SH-SY5Y (cell line): ENCODE measurements at regions not wholly inside any gene's neighbourhood (a gene's known extent, or its start where the extent isn't known, plus 50 kb on each side); places are given as distances from the start of the nearest gene placed in this dataset.

Experiments used
- GATA2 ChIP-seq: IDR thresholded peaks from 2 replicates; pipeline ENCODE4 v1.6.1; 2011; ENCODE audit warnings: mild to moderate bottlenecking, low read depth, low read length
- GATA3 ChIP-seq: IDR thresholded peaks from 2 replicates; pipeline ENCODE4 v1.6.1; 2011; ENCODE audit warnings: low read depth, mild to moderate bottlenecking, low read length, moderate library complexity

DNA sequence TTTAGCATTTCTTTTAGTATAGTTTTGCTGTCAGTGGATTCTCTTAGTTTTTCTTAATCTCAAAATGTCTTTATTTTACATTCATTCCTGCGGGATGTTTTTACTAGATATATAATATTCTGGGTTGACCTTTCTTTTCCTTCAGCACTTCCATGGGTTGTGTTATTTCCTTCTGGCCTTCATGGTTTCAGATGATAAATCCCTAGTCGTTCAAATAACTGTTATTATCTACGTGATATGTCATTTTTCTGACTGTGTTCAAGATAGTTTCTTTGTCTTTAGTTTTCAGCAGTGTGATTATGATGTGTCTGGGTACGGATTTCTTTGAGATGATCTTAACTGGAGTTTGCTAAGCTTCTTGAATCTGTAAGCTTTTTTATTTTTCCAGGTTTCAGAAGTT is 75.7 kb upstream of the ELN start:
- TF ChIP-seq GATA3 (no peak), GATA2 (no peak)

DNA sequence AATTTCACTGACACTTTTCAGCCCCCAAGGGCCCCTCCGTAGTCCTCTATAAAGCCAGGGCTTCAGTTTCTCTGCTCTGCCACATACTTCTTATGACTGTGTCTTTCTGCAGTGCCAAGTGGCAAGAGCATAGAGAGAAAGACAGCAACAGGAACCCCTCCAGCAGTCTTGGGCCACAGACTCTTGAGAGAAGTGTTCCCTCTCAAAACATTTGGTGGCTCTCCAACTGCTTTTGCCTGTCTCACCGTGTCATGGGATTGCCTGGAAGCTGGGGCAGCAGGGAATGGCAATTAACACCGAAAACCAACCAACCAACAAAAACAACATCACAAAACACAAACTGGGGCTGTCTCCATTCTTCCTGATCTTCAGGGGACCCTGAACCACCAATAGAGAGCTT is 73.8 kb upstream of the ELN start:
- TF ChIP-seq GATA2 (no peak), GATA3 (no peak)

DNA sequence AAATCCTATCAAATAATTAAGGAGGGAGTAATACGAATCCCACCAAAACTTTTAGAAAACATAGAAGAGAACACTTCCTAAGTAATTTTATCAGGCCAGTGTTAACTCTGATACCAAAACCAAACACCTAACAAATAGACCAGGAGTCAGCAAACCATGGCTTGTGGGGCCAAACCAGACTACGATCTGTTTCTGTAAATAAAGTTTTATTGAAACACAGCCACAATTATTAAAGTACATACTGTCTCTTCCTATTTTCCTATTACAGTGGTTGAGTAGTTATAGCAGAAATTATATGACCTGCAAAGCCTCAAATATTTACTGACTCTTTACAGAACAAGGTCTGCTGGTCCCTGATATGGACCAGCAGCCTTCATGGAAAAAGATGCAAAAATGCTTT is 73.1 kb upstream of the ELN start:
- TF ChIP-seq GATA2: no peak
- TF ChIP-seq GATA3: no peak

DNA sequence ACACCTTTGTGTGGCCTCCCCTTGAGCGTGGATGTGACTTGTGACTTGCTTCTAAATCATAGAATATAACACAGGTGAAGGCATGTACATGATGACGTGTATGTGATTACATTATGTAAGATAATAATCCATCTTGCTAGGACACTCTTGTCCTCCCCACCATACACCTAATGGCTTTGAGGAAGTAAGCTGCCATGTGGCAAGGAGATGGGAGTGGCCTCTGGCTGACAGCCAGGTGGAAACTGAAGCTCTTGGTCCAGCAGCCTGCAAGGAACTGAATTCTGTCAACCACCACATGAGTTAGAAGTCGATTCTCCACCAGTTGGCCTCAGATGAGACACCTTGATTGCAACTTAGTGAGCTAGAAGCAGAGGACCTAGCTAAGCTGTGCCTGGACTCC is 67.4 kb upstream of the ELN start:
- TF ChIP-seq GATA2: no peak
- no peak for TF ChIP-seq GATA3

DNA sequence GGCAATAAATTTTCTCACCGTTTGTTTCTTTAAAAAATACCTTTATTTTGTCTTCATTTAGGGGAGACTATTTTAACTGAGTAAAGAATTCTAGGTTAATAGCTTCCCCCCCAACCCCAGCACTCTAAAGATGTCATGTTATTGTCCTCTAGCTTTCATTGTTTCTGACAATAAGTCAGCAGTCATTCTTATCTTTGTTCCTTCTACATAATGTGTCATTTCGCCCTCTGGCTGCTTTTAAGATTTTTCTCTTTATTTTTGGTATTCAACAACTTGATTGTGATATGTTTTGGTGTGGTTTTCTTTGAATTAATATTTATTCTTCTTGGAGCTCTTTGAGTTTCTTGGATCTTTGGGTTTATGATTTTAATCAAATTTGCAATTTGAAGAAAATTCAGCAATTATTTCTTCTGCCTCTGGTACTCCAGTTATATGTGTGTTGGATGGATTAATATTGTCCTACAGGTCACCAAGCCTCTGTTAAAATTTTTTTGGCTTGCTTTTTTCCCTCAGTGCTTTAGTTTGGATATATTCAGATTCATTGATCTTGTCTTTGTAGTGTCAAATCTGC is 64.6 kb upstream of the ELN start:
- TF ChIP-seq GATA3 (no peak), GATA2 (no peak)

DNA sequence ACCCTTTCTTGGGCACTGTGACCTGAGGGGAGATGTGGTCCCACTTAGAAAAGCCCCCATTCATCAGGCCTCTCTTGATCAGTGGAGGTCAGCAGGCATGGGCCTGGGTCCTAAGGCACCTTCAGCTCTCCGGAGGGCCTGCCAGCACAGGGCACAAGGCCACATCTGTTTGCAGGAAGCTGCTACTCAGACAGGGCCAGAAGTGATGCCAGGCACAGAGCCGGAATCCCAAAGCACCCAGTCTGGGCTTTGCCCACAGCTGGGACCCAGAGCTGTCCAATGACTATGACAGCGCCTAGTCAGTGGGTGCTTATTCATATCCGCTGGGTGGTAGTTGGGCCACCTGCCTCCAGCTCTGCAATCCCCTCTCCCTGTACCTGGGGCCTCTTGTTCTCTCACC is 63.2 kb upstream of the ELN start:
- TF ChIP-seq GATA3 (no peak), GATA2 (no peak)

DNA sequence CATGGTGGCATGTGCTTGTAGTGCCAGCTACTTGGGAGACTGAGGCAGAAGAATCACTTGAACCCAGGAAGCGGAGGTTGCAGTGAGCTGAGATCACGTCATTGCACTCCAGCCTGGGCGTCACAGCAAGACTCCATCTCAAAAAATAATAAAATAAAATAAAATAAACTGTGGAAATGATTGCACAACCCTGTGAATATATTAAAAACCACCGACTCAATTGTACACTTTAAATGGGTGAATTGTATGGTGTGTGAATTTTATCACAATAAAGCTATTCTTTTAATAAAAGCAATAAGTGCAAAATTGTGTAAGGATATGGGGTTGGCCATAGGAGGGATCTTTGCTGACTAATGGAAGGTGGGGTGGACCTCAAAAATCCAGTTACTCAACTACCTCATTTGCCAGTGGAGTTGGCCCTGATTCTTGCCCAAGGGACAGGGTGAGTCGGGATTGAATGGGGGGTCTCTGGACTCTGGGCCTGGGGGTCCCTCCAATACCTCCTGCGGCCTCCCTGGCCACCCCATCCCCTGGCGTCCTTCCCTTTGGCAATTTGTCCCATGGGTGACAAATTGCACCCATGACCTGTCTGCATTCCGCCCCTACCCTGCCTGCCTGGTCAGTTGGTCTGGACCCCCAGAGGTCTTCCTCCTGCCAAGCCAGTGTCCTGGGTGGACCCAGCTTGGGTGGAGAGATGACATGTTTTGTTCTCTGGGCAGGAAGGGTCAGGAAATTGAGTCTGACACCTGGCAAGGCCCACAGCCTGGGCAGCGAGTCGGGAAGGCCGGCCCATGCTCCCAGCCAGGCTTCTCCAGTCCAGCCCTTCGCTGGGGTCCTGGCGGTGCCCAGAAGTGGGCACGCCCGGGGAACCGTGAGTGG is 61.7 kb upstream of the ELN start:
- no peak for TF ChIP-seq GATA3
- no peak for TF ChIP-seq GATA2

DNA sequence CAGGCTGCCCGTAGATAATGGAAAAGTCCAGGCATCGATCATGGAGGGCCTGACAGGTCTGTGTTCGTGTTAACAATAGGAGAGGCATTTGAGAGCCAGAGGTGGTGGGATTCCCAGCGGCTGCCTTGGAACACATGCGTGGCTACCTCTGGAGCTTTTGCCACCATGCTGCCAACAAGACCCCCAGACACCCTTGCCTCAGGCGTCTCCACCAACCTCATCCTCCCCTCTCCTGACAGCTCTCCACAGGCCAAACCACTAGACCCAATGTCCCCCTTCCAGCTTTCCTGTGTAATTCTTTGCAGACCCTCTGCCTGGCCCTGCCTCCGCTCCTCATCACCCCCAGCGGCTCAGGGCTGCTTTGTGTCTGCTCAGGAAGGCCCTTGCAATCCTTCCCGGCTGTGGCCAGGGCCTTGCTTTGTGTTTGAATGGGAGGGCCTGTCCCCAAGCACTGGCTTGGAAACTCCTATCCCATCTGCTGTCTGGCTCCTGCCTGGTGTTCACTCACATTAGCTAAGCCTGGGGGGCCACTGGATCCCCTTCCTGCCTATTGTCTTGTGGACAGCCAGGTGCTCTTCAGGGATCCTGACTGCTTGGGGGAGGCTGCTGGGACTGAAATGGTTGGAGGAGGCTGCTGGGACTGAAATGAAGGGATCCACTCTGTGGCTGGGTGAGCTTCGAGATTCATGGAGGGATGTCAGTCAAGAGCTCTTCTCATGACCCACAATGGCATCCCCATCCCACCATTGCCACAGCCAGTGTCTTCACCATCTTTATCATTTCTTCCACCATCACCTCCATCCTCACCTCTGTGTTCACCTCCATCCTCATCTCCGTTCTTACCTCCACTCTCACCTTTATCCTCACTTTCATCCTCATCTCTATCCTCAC is 60.8 kb upstream of the ELN start:
- TF ChIP-seq GATA3 (no peak), GATA2 (no peak)

DNA sequence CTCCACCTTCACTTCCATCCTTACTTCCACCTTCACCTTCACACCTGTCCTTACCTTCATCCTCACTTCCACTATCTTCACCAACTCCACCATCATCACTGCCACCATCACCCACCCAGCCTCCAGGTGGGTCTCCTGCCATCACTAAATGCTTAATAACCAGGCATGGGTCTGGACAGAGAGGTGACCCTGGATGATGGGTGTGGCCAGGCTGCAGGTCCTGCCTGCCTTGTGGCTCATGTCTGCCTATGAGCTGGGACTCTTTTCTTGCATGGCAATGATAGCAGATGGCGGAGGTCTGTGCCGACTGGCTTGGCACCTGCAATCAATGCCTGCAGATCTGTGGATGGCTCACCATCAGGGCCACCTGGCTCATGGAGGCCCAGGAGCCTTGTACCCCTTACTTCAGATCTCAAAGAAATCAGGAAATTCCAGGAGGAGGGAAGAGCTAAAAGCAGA is 60.1 kb upstream of the ELN start:
- no peak for TF ChIP-seq GATA3
- TF ChIP-seq GATA2: no peak

DNA sequence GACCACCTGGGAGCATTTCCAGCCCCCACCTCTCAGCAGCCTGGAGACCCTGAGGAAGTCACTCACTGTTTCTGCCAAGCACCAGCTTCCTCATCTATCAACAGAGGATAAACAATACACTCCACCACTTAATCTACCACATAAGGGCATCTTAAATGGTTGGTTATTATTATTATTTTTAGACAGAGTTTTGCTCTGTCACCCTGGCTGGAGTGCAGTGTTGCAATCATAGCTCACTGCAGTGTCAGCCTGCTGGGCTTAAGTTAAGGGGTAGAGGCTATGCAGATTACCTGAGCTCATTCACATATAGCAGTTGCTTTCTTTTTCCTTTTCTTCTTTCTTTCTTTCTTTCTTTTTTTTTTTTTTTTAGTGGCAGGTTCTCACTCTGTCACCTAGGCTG is 59.5 kb upstream of the ELN start:
- TF ChIP-seq GATA2 (no peak), GATA3 (no peak)

DNA sequence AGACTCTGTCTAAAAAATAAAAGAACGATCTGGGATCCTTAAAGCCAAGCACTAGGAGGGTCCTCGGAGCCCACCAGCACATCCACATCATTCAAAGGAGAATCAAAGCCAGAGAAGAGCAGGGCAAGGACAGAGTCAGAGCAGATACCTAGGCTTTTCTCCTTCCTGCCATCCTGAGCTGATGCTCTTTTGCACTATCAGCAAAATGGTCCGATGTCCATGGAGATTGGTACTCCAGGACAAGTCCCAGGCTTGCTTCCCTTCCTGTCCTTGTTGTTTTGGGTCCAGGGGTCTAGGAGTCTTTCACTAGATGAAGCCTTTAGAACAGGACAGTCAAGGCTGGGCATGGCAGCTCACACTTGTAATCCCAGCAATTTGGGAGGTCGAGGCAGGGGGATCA is 58.0 kb upstream of the ELN start:
- TF ChIP-seq GATA2 (no peak), GATA3 (no peak)

DNA sequence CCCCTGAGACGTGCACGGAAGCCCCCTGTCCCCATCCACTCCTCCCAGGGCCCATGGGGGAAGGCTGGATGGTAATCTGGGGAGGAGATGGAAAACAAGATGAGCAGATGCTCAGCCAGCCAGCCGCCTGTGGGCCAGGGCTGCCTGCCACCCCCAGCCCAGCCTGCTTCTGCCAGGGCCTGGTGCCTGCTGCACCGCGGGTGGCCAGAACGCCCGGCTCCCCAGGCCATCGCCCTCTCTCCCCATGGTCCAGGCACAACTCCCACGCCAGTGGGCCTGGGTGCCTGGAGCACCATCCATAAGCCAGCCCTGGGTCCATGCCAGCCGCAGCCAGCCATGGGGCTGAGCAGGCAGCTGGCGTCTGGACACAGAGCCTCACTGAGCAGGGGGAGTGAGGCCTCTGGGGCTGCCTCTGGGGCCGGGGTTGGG is 57.2 kb upstream of the ELN start:
- no peak for TF ChIP-seq GATA3
- peak; percentile 83 for TF ChIP-seq GATA2

DNA sequence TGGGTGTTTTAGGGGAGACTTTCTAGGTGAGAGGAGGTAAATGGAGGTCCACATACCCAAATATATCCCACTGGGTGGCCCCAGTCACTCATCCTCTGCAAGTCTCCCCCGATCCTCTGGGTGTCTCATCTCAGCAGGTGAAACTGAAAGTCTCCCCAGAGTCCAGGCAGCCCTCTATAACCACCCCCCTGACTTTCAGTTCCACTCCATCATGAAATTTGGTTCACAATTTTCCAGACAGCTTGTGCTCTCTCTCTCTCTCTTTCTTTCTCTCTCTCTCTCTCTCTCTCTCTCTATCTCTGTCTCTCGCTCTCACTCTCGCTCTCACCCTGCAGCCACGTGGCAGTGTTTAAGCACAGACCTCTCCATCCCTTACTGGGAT is 56.7 kb upstream of the ELN start:
- TF ChIP-seq GATA2 (no peak), GATA3 (no peak)

DNA sequence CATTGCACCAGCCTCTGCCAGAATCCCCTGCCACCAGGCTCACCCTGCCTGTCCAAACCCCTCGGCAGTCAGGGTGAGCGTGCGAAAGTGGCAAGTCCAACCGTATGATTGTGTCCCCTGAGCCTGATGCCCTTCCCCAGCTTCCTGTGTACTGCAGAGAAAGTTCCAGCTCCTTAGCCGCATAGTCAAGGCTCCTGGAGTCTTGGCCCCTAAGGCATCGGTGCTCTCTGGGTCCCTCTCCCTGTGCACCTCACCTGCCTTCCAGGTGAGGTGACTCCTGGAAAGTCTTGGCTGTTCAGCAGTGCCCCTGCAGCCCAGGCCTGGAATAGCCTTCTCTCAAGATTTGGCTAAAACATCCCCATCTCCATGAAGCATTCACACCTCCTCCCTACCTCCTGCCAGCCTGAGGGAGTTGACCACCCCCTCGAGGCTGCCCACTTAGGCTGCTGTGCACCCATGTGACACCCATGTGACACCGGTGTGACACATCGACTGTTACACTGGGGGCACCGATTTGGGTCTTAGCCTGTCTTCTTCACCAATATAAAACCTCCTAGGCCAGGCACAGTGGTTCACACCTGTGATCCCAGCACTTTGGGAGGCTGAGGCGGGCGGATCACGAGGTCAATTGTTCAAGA is 56.1 kb upstream of the ELN start:
- TF ChIP-seq GATA2: no peak
- no peak for TF ChIP-seq GATA3

DNA sequence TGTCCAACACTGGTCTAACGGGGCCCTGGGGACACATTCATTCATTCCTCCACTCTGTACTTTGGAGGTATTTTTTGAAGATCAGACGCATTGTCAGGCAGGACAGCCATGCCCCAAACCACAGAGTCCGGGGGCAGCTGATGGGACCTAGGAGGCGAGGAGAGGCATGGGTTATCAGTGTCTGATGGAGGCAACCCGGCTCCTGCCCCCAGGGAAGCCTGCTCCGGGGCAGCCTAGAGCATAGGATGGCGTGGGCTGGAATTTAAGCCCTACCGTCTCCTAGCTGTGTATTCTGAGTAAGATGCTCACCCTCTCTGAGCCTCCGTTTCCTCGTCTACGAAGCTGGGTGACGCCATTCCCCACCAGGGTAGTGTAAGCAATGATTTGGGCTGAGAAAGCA is 55.4 kb upstream of the ELN start:
- TF ChIP-seq GATA3: no peak
- TF ChIP-seq GATA2: no peak
